Muscle of arm (tissue), 1 donor: ENCODE measurements at regions not wholly inside any gene's neighbourhood (a gene's known extent, or its start where the extent isn't known, plus 50 kb on each side); places are given as distances from the start of the nearest gene placed in this dataset.

Experiments used
- DNase-seq: peaks from one replicate; pipeline ENCODE4 v3.0.0-alpha.2; 2013

GRCh38 chr3:59411694-59412093 lies 361.9 kb upstream of the CFAP20DC start:
- no peak for DNase-seq

GRCh38 chr3:59411186-59411585 lies 361.4 kb upstream of the CFAP20DC start:
- DNase-seq = no peak

GRCh38 chr3:59408047-59408624 lies 358.3 kb upstream of the CFAP20DC start:
- DNase-seq = no peak

- DNase-seq = no peak
These were observed 357.6 kb upstream of the CFAP20DC start for GRCh38 chr3:59407425-59407824.

GRCh38 chr3:59406943-59407342 lies 357.1 kb upstream of the CFAP20DC start:
- DNase-seq = no peak

GRCh38 chr3:59404851-59405250 lies 355.0 kb upstream of the CFAP20DC start:
- no peak for DNase-seq

GRCh38 chr3:59404064-59404463 lies 354.2 kb upstream of the CFAP20DC start:
- no peak for DNase-seq

- DNase-seq = no peak
These were observed 352.1 kb upstream of the CFAP20DC start for GRCh38 chr3:59401924-59402323.

- no peak for DNase-seq
These were observed 342.3 kb upstream of the CFAP20DC start for GRCh38 chr3:59392116-59392515.

GRCh38 chr3:59391131-59391530 lies 341.3 kb upstream of the CFAP20DC start:
- no peak for DNase-seq

- DNase-seq = no peak
These were observed 338.9 kb upstream of the CFAP20DC start for GRCh38 chr3:59388555-59389270.

- DNase-seq = no peak
These were observed 336.3 kb upstream of the CFAP20DC start for GRCh38 chr3:59386165-59386564.

- no peak for DNase-seq
These were observed 335.7 kb upstream of the CFAP20DC start for GRCh38 chr3:59385547-59385946.

GRCh38 chr3:59381282-59381681 lies 331.5 kb upstream of the CFAP20DC start:
- DNase-seq = no peak

- DNase-seq = no peak
These were observed 330.3 kb upstream of the CFAP20DC start for GRCh38 chr3:59380146-59380545.

- no peak for DNase-seq
These were observed 325.0 kb upstream of the CFAP20DC start for GRCh38 chr3:59374818-59375211.

- DNase-seq = no peak
These were observed 324.4 kb upstream of the CFAP20DC start for GRCh38 chr3:59374091-59374817.

- DNase-seq = no peak
These were observed 322.5 kb upstream of the CFAP20DC start for GRCh38 chr3:59372346-59372745.

GRCh38 chr3:59368900-59369675 lies 319.3 kb upstream of the CFAP20DC start:
- DNase-seq = no peak

GRCh38 chr3:59367150-59367549 lies 317.3 kb upstream of the CFAP20DC start:
- DNase-seq = no peak

- no peak for DNase-seq
These were observed 316.4 kb upstream of the CFAP20DC start for GRCh38 chr3:59366218-59366617.

- DNase-seq = no peak
These were observed 314.7 kb upstream of the CFAP20DC start for GRCh38 chr3:59364496-59364895.
